Sciatic nerve (tissue), 2 donors: ENCODE measurements at regions not wholly inside any gene's neighbourhood (a gene's known extent, or its start where the extent isn't known, plus 50 kb on each side); places are given as distances from the start of the nearest gene placed in this dataset.
"Not testable (repeated sequence)": the region's sequence is repeated elsewhere in the genome, so short reads cannot be mapped to it uniquely, and the experiment has no call there.

Source experiments
- ATAC-seq: fragments of 200-7000 bp; cut with Tn5 transposase; one replicate; pipeline ENCODE4 v1.9.1; 2020; ENCODE audit warnings: mild to moderate bottlenecking, moderate library complexity
- DNase-seq: peaks from one replicate; pipeline ENCODE4 v3.0.0-alpha.2; 2020; ENCODE audit warnings: low spot score
- intact Hi-C: fragments of 100-400 bp; cut with DNase I; formaldehyde crosslinking; loops from one replicate; pipeline ENCODE4 v1.14.2; 2022
- donor health status: DM: no; HTN: no; CAD: no.
- donor health status: DM: no; HTN: no; CAD: no.

DNA sequence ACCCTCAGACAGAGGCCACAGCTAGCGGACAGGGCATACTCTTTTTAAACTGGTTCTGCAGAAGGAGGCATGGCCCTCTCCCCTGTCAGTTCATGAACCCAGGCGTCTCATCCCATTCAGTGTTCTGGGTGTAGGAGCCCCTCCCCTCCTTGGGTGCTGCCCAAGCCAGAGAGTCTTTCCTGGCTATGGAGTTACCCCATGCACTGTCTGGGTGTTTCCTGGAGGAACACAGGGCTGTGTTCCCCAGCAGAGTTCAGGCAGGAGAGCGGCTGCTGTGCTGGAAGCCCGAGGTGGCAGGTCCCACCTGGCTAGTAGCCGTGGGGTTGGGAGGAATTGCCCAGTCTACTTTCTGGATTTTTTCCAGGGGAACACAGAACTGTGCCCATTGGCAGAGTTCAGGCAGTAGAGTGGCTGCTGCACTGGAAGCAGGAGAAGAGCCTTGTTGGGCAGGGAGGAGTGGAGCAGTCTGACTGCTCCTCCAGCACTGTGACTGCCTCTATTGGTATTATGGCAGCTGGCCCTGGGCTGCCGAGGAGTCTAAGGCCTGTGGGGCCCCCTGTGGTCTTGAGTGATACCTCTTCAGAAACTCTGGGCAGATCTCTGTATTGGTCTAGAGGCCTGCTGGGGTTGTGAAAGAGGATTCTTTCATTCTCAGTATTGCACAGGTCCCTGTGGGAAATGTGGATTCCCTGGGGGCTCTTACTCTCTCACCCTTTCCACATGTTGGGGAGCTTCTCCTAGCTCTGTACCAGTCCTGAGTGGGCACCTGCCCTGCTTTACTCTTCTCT lies 168.3 kb downstream of the PCDH20 start:
- DNase-seq = no peak
- ATAC-seq = no peak

GRCh38 chr13:61246351-61246750 lies 169.3 kb downstream of the PCDH20 start:
- intact Hi-C loops = no loop called here
- DNase-seq = no peak
- ATAC-seq = no peak

More for the DNA sequence above, 168.3 kb downstream of the PCDH20 start:
- intact Hi-C loops = no loop called here

GRCh38 chr13:61215601-61216000 lies 200.0 kb downstream of the PCDH20 start:
- intact Hi-C loops = no loop called here
- DNase-seq (no peak), ATAC-seq (no peak)

DNA sequence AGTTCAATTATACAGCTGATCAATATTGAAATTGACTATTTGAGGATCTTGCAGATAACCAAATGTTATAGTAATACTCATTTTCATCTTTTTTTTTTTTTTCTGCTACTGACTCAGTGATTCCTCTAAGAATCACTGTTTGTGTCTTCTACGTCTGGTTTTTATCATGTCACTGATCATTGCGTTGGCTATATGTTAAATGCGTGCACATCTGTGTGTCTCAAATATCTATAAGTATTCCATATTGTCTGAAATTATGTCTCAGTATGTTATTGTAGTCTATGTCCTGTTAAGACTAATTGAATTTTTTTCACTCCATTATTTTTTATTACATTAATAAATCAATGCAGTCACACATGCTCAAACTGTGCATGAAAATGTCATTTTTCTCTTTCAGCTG lies 200.5 kb downstream of the PCDH20 start:
- ATAC-seq = no peak
- intact Hi-C loops = no loop called here
- no peak for DNase-seq

DNA sequence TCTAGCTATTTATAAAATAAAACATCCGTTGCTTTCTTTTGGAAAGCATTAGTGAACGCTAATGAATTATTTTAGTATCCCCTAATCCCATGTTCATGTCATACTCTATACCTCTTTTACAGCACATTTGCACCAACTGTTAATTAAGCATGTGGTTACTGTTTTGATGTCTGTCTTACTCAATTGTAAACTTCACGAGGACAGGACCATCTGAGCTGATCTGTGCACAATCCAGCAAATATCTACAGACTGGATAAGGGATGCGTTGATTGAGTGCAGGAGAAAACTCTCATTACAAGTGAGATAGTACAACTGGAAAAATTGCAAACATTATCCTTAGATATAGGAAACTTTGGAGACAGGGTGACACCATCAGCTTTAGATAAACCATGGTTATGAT lies 201.1 kb downstream of the PCDH20 start:
- intact Hi-C loops = no loop called here
- ATAC-seq (no peak), DNase-seq (no peak)

GRCh38 chr13:61205898-61206297 lies 209.8 kb downstream of the PCDH20 start:
- DNase-seq, intact Hi-C loops, ATAC-seq: not testable (repeated sequence)

GRCh38 chr13:61204025-61204424 lies 211.6 kb downstream of the PCDH20 start:
- no peak for DNase-seq
- intact Hi-C loops = no loop called here
- no peak for ATAC-seq

DNA sequence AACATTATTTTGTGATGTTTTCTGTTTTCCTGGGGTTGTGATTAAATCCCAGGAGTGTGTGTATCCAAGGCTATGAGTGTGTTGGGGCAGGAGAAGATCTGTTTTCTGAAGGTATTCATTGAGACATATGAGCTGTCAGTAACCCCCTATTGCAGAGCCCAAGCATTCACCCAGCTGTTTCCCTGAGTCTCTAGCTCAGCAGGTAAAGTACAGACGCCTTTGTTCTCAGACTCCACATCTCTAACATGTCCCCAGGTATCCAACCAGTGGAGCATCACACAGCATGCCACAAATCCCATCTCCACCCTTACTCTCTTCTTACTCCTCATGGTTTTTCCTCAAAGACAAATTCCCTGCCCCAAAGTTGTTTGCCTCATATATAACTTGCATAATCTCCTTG lies 213.6 kb downstream of the PCDH20 start:
- no peak for DNase-seq
- ATAC-seq = no peak
- intact Hi-C loops = no loop called here

DNA sequence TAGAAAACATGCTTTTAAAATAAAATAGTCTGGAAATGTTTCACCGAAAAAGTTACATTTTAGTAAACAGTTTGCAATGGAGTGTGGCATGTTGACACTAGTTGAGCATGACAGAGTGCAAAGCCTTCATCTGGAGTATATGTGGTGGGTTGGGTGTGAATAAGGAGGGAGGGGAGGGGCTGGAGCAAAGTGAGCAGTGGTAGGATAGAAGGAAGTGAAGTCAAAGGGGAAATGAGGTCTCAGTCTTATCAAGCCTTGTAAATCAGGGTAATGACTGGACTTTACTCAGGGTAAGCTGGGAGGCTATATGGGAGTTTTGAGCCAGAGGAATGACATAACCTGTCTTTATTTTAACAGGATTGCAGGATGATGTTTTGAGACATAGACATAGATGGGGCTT lies 222.8 kb downstream of the PCDH20 start:
- no peak for ATAC-seq
- intact Hi-C loops = no loop called here

DNA sequence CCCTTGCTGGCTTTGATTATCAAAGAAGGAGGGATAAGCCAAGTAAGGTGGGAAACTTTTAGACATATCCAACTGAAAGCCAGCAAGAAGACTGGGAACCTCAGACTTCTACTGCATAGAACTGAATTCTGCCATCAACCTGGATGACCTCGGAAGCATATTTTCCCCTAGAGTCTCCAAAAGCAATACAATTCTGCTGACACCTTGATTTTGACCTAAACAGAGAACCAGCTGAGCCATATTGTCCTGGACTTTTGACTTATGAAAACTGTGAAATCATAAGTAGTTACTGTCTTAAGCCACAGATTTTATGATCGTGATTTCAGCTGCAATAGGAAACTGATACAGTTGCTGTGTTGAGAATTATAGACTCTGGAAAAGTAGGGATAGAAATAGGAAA lies 227.6 kb downstream of the PCDH20 start:
- DNase-seq = no peak
- intact Hi-C loops = no loop called here
- ATAC-seq = no peak

More for the DNA sequence above, 222.8 kb downstream of the PCDH20 start:
- DNase-seq = no peak

DNA sequence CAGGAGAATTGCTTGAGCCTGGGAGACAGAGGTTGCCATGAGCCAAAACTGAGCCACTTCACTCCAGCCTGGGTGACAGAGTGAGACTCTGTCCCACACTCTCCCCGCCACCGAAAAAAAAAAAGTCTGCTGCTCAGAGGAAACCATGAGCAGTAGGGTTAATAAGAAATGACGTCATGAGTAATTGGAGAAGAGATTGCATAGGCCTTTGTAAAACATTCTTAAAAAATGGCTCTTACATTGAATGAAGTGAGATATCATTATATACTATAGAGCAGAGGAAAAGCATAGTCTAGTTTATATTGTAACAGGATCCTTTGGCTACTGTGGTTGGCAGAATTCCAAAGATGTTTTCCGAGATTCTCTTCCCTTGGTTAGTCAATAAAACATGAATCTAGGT lies 228.2 kb downstream of the PCDH20 start:
- intact Hi-C loops = no loop called here
- ATAC-seq (no peak), DNase-seq (no peak)

DNA sequence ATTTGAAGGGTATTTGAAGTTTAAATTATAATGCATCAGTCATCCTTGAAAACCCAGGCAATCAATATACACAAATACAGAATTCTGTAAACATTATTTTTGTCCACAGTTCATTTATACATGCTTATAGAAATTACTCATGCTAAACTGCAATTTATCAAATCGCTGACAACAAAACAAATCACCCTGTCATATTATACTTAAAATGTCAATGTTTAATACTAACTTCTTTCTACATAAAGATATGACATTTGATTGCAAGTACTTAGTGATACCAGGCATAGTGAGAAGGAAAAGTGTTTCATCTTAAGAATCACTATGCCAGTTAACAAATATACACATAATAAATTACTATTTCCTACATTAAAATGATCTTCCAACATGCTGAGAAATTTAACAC lies 232.0 kb downstream of the PCDH20 start:
- intact Hi-C loops = no loop called here
- ATAC-seq (no peak), DNase-seq (no peak)

- intact Hi-C loops = no loop called here
- ATAC-seq (no peak), DNase-seq (no peak)
Observed at GRCh38 chr13:61180234-61180633, 235.4 kb downstream of the PCDH20 start.

DNA sequence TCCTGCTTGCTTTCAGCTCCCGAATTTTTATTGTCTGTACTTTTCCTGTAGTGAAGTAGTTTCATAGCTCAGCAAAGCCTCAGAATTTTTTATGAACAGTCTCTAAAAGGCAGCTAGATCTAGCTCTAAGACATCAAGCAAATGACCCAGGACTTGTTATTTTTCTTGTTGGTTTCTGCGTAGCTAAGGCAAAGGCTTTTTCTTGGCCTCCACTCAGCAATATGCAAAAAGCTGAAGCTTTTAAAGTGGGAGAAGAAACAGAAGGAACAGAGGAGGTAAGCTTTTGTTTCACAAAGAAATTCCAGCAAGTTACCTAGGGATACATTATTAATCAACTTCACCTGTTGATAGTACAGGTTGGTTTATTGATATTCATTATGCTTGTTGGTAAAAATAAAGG lies 235.9 kb downstream of the PCDH20 start:
- DNase-seq = no peak
- no peak for ATAC-seq
- intact Hi-C loops = no loop called here

- intact Hi-C loops = no loop called here
- no peak for ATAC-seq
- no peak for DNase-seq
Observed at GRCh38 chr13:61170856-61171255, 244.8 kb downstream of the PCDH20 start.

- intact Hi-C loops = no loop called here
- ATAC-seq (no peak), DNase-seq (no peak)
Observed at GRCh38 chr13:61162636-61163035, 253.0 kb downstream of the PCDH20 start.

GRCh38 chr13:61162106-61162505 lies 253.5 kb downstream of the PCDH20 start:
- DNase-seq (no peak), ATAC-seq (no peak)
- intact Hi-C loops = no loop called here

GRCh38 chr13:61156753-61157152 lies 258.9 kb downstream of the PCDH20 start:
- DNase-seq (no peak), ATAC-seq (no peak)
- intact Hi-C loops = no loop called here

- DNase-seq (no peak), ATAC-seq (no peak)
- intact Hi-C loops = no loop called here
Observed at GRCh38 chr13:61151062-61151461, 264.6 kb downstream of the PCDH20 start.

GRCh38 chr13:61149331-61149730 lies 266.3 kb downstream of the PCDH20 start:
- ATAC-seq (no peak), DNase-seq (no peak)
- intact Hi-C loops = no loop called here

DNA sequence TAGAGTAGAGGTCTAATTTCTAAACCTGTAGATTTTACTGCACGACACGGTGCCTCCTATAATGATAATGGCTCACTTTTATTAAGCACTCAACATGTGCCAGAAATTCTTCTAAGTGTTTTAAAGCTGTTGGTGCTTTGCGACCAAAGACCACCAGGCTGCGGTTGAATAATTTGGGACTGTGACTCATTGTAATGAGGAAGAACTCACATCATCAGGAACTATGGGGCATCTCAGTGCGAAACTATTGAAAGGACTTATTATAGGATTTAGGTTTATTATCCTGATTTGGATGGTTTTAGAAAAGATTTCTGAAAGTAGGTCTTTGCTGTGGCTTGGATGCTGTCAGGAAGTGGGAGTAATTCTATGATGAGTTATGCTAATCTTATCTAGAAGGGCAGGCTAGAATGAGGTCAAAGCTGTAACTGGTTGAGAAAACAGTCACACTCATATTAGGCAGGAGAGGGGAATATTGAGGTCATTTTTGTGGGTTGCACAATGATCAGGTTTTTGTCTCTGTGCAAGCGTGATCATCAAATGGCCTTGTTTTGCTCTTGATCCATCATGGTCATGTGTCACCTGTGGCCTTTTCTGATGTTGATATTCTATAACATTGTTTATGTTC lies 266.8 kb downstream of the PCDH20 start:
- DNase-seq (no peak), ATAC-seq (no peak)
- intact Hi-C loops = no loop called here
